ENCODE measurements at regions not wholly inside any gene's neighbourhood (a gene's known extent, or its start where the extent isn't known, plus 50 kb on each side); places are given as distances from the start of the nearest gene placed in this dataset.

GRCh38 chr9:126171641-126172040, 155.0 kb upstream of the MVB12B start:
- H3K4me2 ChIP-seq (ENCODE audit: low read length) = no peak overlapping the region
- no peaks in the 10 kb centered on the region for H3K9me3 ChIP-seq (ENCODE audit: control insufficient read depth in 1 of 2, insufficient read depth in 1 of 2, low read depth in 1 of 2, low read length in 2 of 2)
- no peak overlapping the region for H3K27ac ChIP-seq (ENCODE audit: low read depth, low read length)
- H3K27me3 ChIP-seq (ENCODE audit: insufficient read depth, low read length) = peaks cover 4% of the 10 kb centered on the region; the same call in 1 of the 2 replicates
- no TSS peak for BruUV-seq (replicated peaks)
- no peaks in the 10 kb centered on the region for H3K9me2 ChIP-seq (ENCODE audit: insufficient read depth)
- intact Hi-C loops (cut with micrococcal nuclease) = no loop called here
- H3K4me1 ChIP-seq (ENCODE audit: control insufficient read depth in 1 of 2, insufficient read depth in 2 of 2, low read length in 2 of 2) = no peaks in the 10 kb centered on the region
- H3K36me3 ChIP-seq (ENCODE audit: control insufficient read depth in 1 of 2, insufficient read depth in 2 of 2, low read length in 2 of 2) = no peaks in the 10 kb centered on the region
- H3K79me2 ChIP-seq (ENCODE audit: insufficient read depth, low read length) = no peaks in the 10 kb centered on the region
- no peak for DNase-seq (ENCODE audit: low read depth, low spot score)
- TF ChIP-seq CTCF (IDR thresholded peaks at IDR 0.05 in 2 of 3, conservative IDR thresholded peaks at IDR 0.05 in 1 of 3; ENCODE audit: borderline replicate concordance in 1 of 3, insufficient read depth in 1 of 3, low read depth in 2 of 3, low read length in 2 of 3) (no peak), SRF (IDR thresholded peaks at IDR 0.05; ENCODE audit: low read depth) (no peak), ZBTB33 (IDR thresholded peaks at IDR 0.05; ENCODE audit: extremely low read depth, insufficient replicate concordance, low read length) (no peak), SP1 (IDR thresholded peaks at IDR 0.05; ENCODE audit: low read depth) (no peak), EZH2phosphoT487 (IDR thresholded peaks at IDR 0.05; ENCODE audit: borderline replicate concordance) (no peak), EGR1 (IDR thresholded peaks at IDR 0.05; ENCODE audit: low read depth) (no peak)
- H3K9ac ChIP-seq (ENCODE audit: low read length) = no peak overlapping the region
- CTCF ChIA-PET = no interaction called here
- no peaks in the 10 kb centered on the region for H4K20me1 ChIP-seq (ENCODE audit: insufficient read depth)
- POLR2A ChIA-PET = no interaction called here
- no peak for ATAC-seq
- no peak overlapping the region for H3K4me3 ChIP-seq (replicated peaks in 1 of 2; ENCODE audit: low read depth in 1 of 2, low read length in 2 of 2)
- RAD21 ChIA-PET (ENCODE audit: low non-redundant PET in 1 of 2, low total read pairs in 2 of 2, uncharacterized antibody in 2 of 2, unreplicated experiment in 2 of 2) = no interaction called here
- H2AFZ ChIP-seq (ENCODE audit: low read depth, low read length, poor library complexity, severe bottlenecking) = no peak overlapping the region

Data from HCT116 (cell line).